CD8-positive, alpha-beta memory T cell (primary cell): ENCODE measurements at regions not wholly inside any gene's neighbourhood (a gene's known extent, or its start where the extent isn't known, plus 50 kb on each side); places are given as distances from the start of the nearest gene placed in this dataset.
"Not testable (repeated sequence)": the region's sequence is repeated elsewhere in the genome, so short reads cannot be mapped to it uniquely, and the experiment has no call there.

ENCODE experiments used
- CTCF ChIA-PET: fragments of 350-600 bp; sonication (Branson Sonifier 250); formaldehyde crosslinking; loops from one replicate; lab custom pipeline; 2021; ENCODE audit warnings: antibody characterized with exemption; lab: Charles Lee
- POLR2A ChIA-PET: fragments of 350-600 bp; sonication (Branson Sonifier 250); formaldehyde crosslinking; loops from one replicate; lab custom pipeline; 2021; ENCODE audit warnings: antibody characterized with exemption; lab: Charles Lee
- DNase-seq, 5 donors: peaks; one replicate each; pipeline versions ENCODE4 v3.0.0 to v3.0.0-alpha.2; 2020 to 2022; ENCODE audit warnings: mixed read lengths in 1 of 5
- H3K27ac ChIP-seq: one replicate; pipeline ENCODE4 v1.7.0; 2013; ENCODE audit warnings: low read depth, mild to moderate bottlenecking, low read length, moderate library complexity
- H3K27me3 ChIP-seq: 2 replicates; pipeline ENCODE4 v1.7.0; 2013; ENCODE audit warnings: low read length, mild to moderate bottlenecking; ENCODE audit not compliant: insufficient read depth, poor library complexity, severe bottlenecking
- H3K36me3 ChIP-seq: 2 replicates; pipeline ENCODE4 v1.7.0; 2013; ENCODE audit warnings: mild to moderate bottlenecking, low read length, moderate library complexity; ENCODE audit not compliant: insufficient read depth
- H3K4me1 ChIP-seq: 2 replicates; pipeline ENCODE4 v1.7.0; 2013; ENCODE audit warnings: mild to moderate bottlenecking, low read length, moderate library complexity; ENCODE audit not compliant: insufficient read depth
- H3K4me3 ChIP-seq: 2 replicates; pipeline ENCODE4 v1.7.0; 2013; ENCODE audit warnings: mild to moderate bottlenecking, low read length
- H3K9me3 ChIP-seq: 2 replicates; pipeline ENCODE4 v1.7.0; 2013; ENCODE audit warnings: mild to moderate bottlenecking, low read length
- H3K27ac Mint-ChIP-seq, 8 donors: one replicate each; pipeline ENCODE4 v1.8.0; 2020 to 2021; ENCODE audit warnings: mixed read lengths in 8 of 8, mild to moderate bottlenecking in 6 of 8, inconsistent platforms in 3 of 8, moderate library complexity in 3 of 8
- H3K27me3 Mint-ChIP-seq, 2 donors: one replicate each; pipeline ENCODE4 v1.8.0; 2020 to 2021; ENCODE audit warnings: mixed read lengths in 2 of 2, mild to moderate bottlenecking in 1 of 2, moderate library complexity in 1 of 2
- H3K36me3 Mint-ChIP-seq, 3 donors: one replicate each; pipeline ENCODE4 v1.8.0; 2020 to 2021; ENCODE audit warnings: mixed read lengths in 3 of 3, inconsistent platforms in 1 of 3, mild to moderate bottlenecking in 1 of 3
- H3K4me1 Mint-ChIP-seq, 3 donors: one replicate each; pipeline ENCODE4 v1.8.0; 2020 to 2021; ENCODE audit warnings: mixed read lengths in 3 of 3, inconsistent platforms in 1 of 3, mild to moderate bottlenecking in 1 of 3
- H3K4me3 Mint-ChIP-seq, 7 donors: one replicate each; pipeline ENCODE4 v1.8.0; 2020 to 2021; ENCODE audit warnings: mixed read lengths in 7 of 7, mild to moderate bottlenecking in 6 of 7, moderate library complexity in 4 of 7, inconsistent platforms in 2 of 7
- H3K9me3 Mint-ChIP-seq, 5 donors: one replicate each; pipeline ENCODE4 v1.8.0; 2020 to 2022; ENCODE audit warnings: mixed read lengths in 5 of 5, mild to moderate bottlenecking in 3 of 5, moderate library complexity in 2 of 5, inconsistent platforms in 1 of 5

GRCh38 chr6:26770941-26771666 is 111.6 kb upstream of the ZNF322 start:
- H3K4me1 ChIP-seq, H3K36me3 Mint-ChIP-seq, H3K36me3 ChIP-seq, H3K4me3 ChIP-seq, POLR2A ChIA-PET, H3K4me1 Mint-ChIP-seq, CTCF ChIA-PET, H3K9me3 ChIP-seq, H3K27me3 Mint-ChIP-seq, H3K27ac Mint-ChIP-seq, DNase-seq, H3K27ac ChIP-seq, H3K4me3 Mint-ChIP-seq, H3K9me3 Mint-ChIP-seq, H3K27me3 ChIP-seq: not testable (repeated sequence)

- POLR2A ChIA-PET, H3K4me1 Mint-ChIP-seq, H3K9me3 ChIP-seq, H3K27ac ChIP-seq, H3K27ac Mint-ChIP-seq, CTCF ChIA-PET, H3K9me3 Mint-ChIP-seq, H3K27me3 ChIP-seq, H3K4me3 ChIP-seq, H3K36me3 ChIP-seq, H3K27me3 Mint-ChIP-seq, DNase-seq, H3K4me3 Mint-ChIP-seq, H3K4me1 ChIP-seq, H3K36me3 Mint-ChIP-seq: not testable (repeated sequence)
Measured at GRCh38 chr6:26773414-26773813, 113.9 kb upstream of the ZNF322 start.

GRCh38 chr6:26780563-26780962 is 121.0 kb upstream of the ZNF322 start:
- POLR2A ChIA-PET, H3K4me3 Mint-ChIP-seq, CTCF ChIA-PET: not testable (repeated sequence)

GRCh38 chr6:26795474-26796307 is 136.1 kb upstream of the ZNF322 start:
- H3K27me3 Mint-ChIP-seq, H3K27me3 ChIP-seq, H3K4me3 ChIP-seq, H3K27ac ChIP-seq, H3K36me3 Mint-ChIP-seq, H3K9me3 Mint-ChIP-seq, H3K27ac Mint-ChIP-seq, H3K4me1 ChIP-seq, POLR2A ChIA-PET, CTCF ChIA-PET, H3K4me3 Mint-ChIP-seq, H3K4me1 Mint-ChIP-seq, H3K36me3 ChIP-seq, H3K9me3 ChIP-seq, DNase-seq: not testable (repeated sequence)

More at GRCh38 chr6:26780563-26780962, 121.0 kb upstream of the ZNF322 start:
- not testable (repeated sequence) for H3K4me1 ChIP-seq, H3K4me3 ChIP-seq, H3K9me3 Mint-ChIP-seq, H3K27ac ChIP-seq, H3K36me3 ChIP-seq, H3K27me3 ChIP-seq, H3K4me1 Mint-ChIP-seq, H3K9me3 ChIP-seq, H3K27me3 Mint-ChIP-seq, DNase-seq, H3K36me3 Mint-ChIP-seq, H3K27ac Mint-ChIP-seq

GRCh38 chr6:26799903-26800633 is 140.5 kb upstream of the ZNF322 start:
- H3K27me3 ChIP-seq, H3K9me3 ChIP-seq, H3K27me3 Mint-ChIP-seq, H3K27ac ChIP-seq, DNase-seq, H3K4me1 Mint-ChIP-seq, H3K4me3 Mint-ChIP-seq, H3K27ac Mint-ChIP-seq, POLR2A ChIA-PET, H3K36me3 ChIP-seq, H3K4me3 ChIP-seq, H3K4me1 ChIP-seq, CTCF ChIA-PET, H3K9me3 Mint-ChIP-seq, H3K36me3 Mint-ChIP-seq: not testable (repeated sequence)

GRCh38 chr6:26803762-26804161 is 144.2 kb upstream of the ZNF322 start:
- H3K27me3 ChIP-seq, H3K9me3 Mint-ChIP-seq, DNase-seq, H3K9me3 ChIP-seq, H3K4me1 ChIP-seq, H3K36me3 ChIP-seq, CTCF ChIA-PET, POLR2A ChIA-PET, H3K36me3 Mint-ChIP-seq, H3K4me1 Mint-ChIP-seq, H3K27me3 Mint-ChIP-seq, H3K4me3 ChIP-seq, H3K27ac ChIP-seq, H3K4me3 Mint-ChIP-seq, H3K27ac Mint-ChIP-seq: not testable (repeated sequence)

- H3K4me1 Mint-ChIP-seq, H3K27me3 ChIP-seq, H3K27me3 Mint-ChIP-seq, H3K27ac ChIP-seq, CTCF ChIA-PET, H3K27ac Mint-ChIP-seq, POLR2A ChIA-PET, H3K4me3 Mint-ChIP-seq, H3K4me1 ChIP-seq, H3K9me3 Mint-ChIP-seq, H3K36me3 ChIP-seq, H3K4me3 ChIP-seq, DNase-seq, H3K9me3 ChIP-seq, H3K36me3 Mint-ChIP-seq: not testable (repeated sequence)
Measured at GRCh38 chr6:26811486-26812116, 152.1 kb upstream of the ZNF322 start.

GRCh38 chr6:26818640-26819225 is 159.2 kb upstream of the ZNF322 start:
- H3K4me3 Mint-ChIP-seq, POLR2A ChIA-PET, H3K4me1 ChIP-seq, H3K36me3 Mint-ChIP-seq, H3K27me3 ChIP-seq, H3K9me3 Mint-ChIP-seq, H3K27ac ChIP-seq, H3K4me1 Mint-ChIP-seq, DNase-seq, H3K9me3 ChIP-seq, H3K36me3 ChIP-seq, H3K27me3 Mint-ChIP-seq, CTCF ChIA-PET, H3K4me3 ChIP-seq, H3K27ac Mint-ChIP-seq: not testable (repeated sequence)
